Stimulated activated memory B cell treated with anti-CD40 and anti-IgM and Interleukin-4, amounts not matched to agents 10 μg/mL and 1 μg/mL and 100 μg/mL, for 72 hours (primary cell): ENCODE measurements at regions not wholly inside any gene's neighbourhood (a gene's known extent, or its start where the extent isn't known, plus 50 kb on each side); places are given as distances from the start of the nearest gene placed in this dataset.
"Not testable (repeated sequence)": the region's sequence is repeated elsewhere in the genome, so short reads cannot be mapped to it uniquely, and the experiment has no call there.

Experiments used
- ATAC-seq: fragments of 150-1000 bp; cut with Tn5 transposase; 2 replicates; pipeline ENCODE4 v1.10.0; 2021
- H3K27ac Mint-ChIP-seq: one replicate; pipeline ENCODE4 v1.8.0; 2022; ENCODE audit warnings: mild to moderate bottlenecking, mixed read lengths
- H3K27me3 Mint-ChIP-seq: one replicate; pipeline ENCODE4 v1.8.0; 2022; ENCODE audit warnings: mixed read lengths
- H3K36me3 Mint-ChIP-seq: one replicate; pipeline ENCODE4 v1.8.0; 2022; ENCODE audit warnings: mixed read lengths
- H3K4me1 Mint-ChIP-seq: one replicate; pipeline ENCODE4 v1.8.0; 2022; ENCODE audit warnings: mixed read lengths
- H3K4me3 Mint-ChIP-seq: one replicate; pipeline ENCODE4 v1.8.0; 2022; ENCODE audit warnings: mild to moderate bottlenecking, moderate library complexity, mixed read lengths
- H3K9me3 Mint-ChIP-seq: one replicate; pipeline ENCODE4 v1.8.0; 2022; ENCODE audit warnings: mixed read lengths

DNA sequence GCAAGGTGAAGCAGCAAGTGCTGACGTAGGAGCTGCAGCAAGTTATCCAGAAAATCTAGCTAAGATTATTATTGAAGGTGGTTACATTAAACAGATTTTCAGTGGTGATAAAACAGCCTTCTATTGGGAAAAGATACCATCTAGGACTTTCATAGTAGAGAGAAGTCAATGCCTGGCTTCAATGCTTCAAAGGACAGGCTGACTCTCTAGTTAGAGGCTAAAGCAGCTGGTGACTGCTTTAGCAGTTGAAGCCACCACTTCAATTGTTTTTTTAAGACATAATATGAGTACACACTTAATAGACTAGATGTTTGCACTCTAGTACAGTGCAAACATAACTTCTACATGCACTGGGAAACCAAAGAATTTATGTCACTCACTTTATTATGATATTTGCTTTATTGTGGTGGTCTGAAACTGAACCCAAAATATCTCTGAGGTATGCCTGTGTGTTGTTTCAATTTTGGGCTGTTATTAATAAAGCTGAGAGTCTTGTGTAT is 1026.9 kb upstream of the FOXG1 start:
- Mint-ChIP-seq H3K27ac (no peak overlapping the region), H3K4me3 (no peak overlapping the region), H3K36me3 (no peaks in the 10 kb centered on the region), H3K9me3 (peaks cover 3% of the 10 kb centered on the region), H3K27me3 (no peaks in the 10 kb centered on the region), H3K4me1 (no peaks in the 10 kb centered on the region)
- no peak for ATAC-seq

DNA sequence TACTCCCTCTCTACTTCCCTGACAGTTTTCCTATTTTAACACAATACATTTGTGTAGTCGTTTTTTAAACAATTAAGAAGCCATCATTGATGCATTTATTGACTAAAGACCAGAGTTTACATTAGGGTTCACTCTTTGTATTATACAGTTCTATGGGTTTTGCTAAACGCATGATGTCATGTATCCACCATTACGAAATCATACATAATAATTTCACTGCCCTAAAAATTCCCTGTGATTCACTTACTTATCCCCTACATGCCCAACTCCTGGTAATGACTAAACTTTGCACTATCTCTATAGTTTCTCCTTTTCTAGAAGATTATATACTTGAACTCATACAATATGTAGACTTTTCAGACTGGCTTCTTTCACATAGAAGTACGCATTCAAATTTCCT is 1016.5 kb upstream of the FOXG1 start:
- ATAC-seq: no peak
- no peak overlapping the region for H3K27ac Mint-ChIP-seq
- H3K27me3 Mint-ChIP-seq: no peaks in the 10 kb centered on the region
- no peaks in the 10 kb centered on the region for H3K4me1 Mint-ChIP-seq
- H3K4me3 Mint-ChIP-seq: no peak overlapping the region
- no peaks in the 10 kb centered on the region for H3K36me3 Mint-ChIP-seq
- H3K9me3 Mint-ChIP-seq: no peaks in the 10 kb centered on the region

- H3K4me1 Mint-ChIP-seq: not testable (repeated sequence)
Measured at GRCh38 chr14:27757642-27758041, 1008.9 kb upstream of the FOXG1 start.

GRCh38 chr14:27760367-27760766 is 1006.2 kb upstream of the FOXG1 start:
- not testable (repeated sequence) for H3K27ac Mint-ChIP-seq, H3K4me1 Mint-ChIP-seq, H3K36me3 Mint-ChIP-seq, ATAC-seq, H3K4me3 Mint-ChIP-seq, H3K9me3 Mint-ChIP-seq, H3K27me3 Mint-ChIP-seq

More at GRCh38 chr14:27757642-27758041, 1008.9 kb upstream of the FOXG1 start:
- not testable (repeated sequence) for H3K36me3 Mint-ChIP-seq, H3K4me3 Mint-ChIP-seq, H3K9me3 Mint-ChIP-seq, H3K27me3 Mint-ChIP-seq, H3K27ac Mint-ChIP-seq, ATAC-seq

GRCh38 chr14:27799066-27800028 is 967.2 kb upstream of the FOXG1 start:
- H3K4me1 Mint-ChIP-seq, H3K4me3 Mint-ChIP-seq, H3K27ac Mint-ChIP-seq, ATAC-seq, H3K9me3 Mint-ChIP-seq, H3K36me3 Mint-ChIP-seq, H3K27me3 Mint-ChIP-seq: not testable (repeated sequence)

GRCh38 chr14:27817746-27818430 is 948.7 kb upstream of the FOXG1 start:
- not testable (repeated sequence) for ATAC-seq, H3K4me3 Mint-ChIP-seq, H3K4me1 Mint-ChIP-seq, H3K27me3 Mint-ChIP-seq, H3K9me3 Mint-ChIP-seq, H3K27ac Mint-ChIP-seq, H3K36me3 Mint-ChIP-seq

DNA sequence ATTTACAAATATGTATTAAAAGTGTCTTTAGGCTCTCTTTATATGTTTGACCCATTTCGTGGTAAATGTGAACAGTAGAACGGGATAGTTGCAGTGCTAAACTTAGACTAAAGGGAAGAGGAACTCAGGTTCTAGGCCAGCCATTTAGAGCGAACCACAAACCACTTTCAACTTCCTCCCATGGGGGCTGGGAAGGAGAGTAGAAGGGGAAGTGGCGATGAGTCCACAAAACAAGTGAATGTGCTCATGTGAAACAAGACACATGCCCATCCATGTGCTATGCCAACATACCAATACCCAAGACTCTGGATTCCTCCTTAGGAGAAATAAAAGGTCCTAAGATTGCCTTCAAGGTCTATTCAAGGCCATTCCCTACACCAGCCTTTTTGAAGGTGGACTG is 940.4 kb upstream of the FOXG1 start:
- not testable (repeated sequence) for H3K27me3 Mint-ChIP-seq, H3K4me3 Mint-ChIP-seq, H3K36me3 Mint-ChIP-seq, ATAC-seq, H3K9me3 Mint-ChIP-seq, H3K27ac Mint-ChIP-seq, H3K4me1 Mint-ChIP-seq

DNA sequence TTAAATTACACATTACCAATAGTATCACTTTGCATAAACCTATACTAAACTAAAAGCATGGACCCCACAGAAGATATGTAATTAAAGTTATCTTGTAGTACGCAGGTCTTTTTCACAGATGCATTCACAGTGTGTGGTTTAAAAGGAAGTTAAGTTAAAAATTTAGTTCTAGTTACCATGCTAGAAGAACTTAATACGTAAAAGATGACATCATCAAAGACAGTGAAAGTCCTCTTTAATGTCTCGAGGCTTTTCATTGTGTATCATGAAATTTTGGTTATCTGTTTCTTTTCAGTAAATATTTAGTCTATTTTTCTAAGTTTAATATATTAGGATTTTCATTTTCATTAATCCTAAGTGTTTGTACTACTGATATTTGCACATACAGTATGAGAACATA is 934.6 kb upstream of the FOXG1 start:
- H3K4me3 Mint-ChIP-seq, ATAC-seq, H3K9me3 Mint-ChIP-seq, H3K4me1 Mint-ChIP-seq, H3K36me3 Mint-ChIP-seq, H3K27ac Mint-ChIP-seq, H3K27me3 Mint-ChIP-seq: not testable (repeated sequence)

GRCh38 chr14:27833001-27833400 is 933.6 kb upstream of the FOXG1 start:
- ATAC-seq, H3K4me1 Mint-ChIP-seq, H3K36me3 Mint-ChIP-seq, H3K27ac Mint-ChIP-seq, H3K27me3 Mint-ChIP-seq, H3K9me3 Mint-ChIP-seq, H3K4me3 Mint-ChIP-seq: not testable (repeated sequence)

GRCh38 chr14:27836386-27836785 is 930.2 kb upstream of the FOXG1 start:
- Mint-ChIP-seq H3K27ac (no peak overlapping the region), H3K9me3 (no peaks in the 10 kb centered on the region), H3K36me3 (no peaks in the 10 kb centered on the region), H3K4me1 (no peaks in the 10 kb centered on the region), H3K27me3 (no peaks in the 10 kb centered on the region), H3K4me3 (no peak overlapping the region)
- ATAC-seq: no peak

DNA sequence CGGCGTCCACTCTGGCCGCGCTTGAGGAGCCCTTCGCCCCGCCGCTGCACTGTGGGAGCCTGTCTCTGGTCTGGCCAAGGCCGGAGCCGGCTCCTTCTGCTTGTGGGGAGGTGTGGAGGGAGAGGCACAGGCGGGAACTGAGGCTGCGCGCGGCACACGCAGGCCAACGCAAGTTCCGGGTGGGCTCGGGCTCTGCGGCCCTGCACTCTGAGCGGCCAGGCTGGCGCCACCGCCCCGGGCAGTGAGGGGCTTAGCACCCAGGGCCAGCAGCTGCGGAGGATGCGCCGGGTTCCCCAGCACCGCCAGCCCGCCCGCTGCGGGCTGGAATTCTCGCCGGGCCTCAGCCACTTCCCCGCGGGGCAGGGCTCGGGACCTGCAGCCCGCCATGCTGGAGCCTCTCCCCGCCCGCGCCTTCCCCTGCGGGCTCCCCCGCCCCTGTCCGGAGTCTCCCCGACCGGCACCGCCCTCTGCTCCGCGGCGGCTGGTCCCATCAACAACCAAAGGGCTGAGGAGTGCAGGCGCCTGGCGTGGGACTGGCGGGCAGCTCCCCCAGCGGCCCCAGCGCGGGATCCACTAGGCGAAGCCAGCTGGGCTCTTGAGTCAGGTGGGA is 921.2 kb upstream of the FOXG1 start:
- Mint-ChIP-seq H3K36me3 (no peaks in the 10 kb centered on the region), H3K4me1 (no peaks in the 10 kb centered on the region), H3K9me3 (peaks cover 3% of the 10 kb centered on the region), H3K4me3 (no peak overlapping the region), H3K27me3 (no peaks in the 10 kb centered on the region), H3K27ac (no peak overlapping the region)
- peak; percentile 36 for ATAC-seq

DNA sequence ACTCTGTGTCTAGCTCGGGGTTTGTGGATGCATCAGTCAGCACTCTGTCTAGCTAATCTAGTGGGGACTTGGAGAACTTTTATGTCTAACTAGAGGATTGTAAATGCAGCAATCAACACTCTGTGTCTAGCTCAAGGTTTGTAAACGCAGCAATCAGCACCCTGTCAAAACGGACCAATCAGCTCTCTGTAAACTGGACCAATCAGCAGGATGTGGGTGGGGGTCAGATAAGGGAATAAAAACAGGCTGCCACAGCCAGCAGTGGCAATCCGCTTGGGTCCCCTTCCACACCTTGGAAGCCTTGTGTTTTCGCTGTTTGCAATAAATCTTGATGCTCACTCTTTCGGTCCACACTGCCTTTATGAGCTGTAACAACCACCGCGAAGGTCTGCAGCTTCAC is 920.7 kb upstream of the FOXG1 start:
- Mint-ChIP-seq H3K36me3 (no peaks in the 10 kb centered on the region), H3K27me3 (no peaks in the 10 kb centered on the region), H3K9me3 (peaks cover 3% of the 10 kb centered on the region), H3K4me1 (no peaks in the 10 kb centered on the region), H3K4me3 (no peak overlapping the region), H3K27ac (no peak overlapping the region)
- no peak for ATAC-seq

GRCh38 chr14:27847480-27847879 is 919.1 kb upstream of the FOXG1 start:
- not testable (repeated sequence) for ATAC-seq, H3K36me3 Mint-ChIP-seq

DNA sequence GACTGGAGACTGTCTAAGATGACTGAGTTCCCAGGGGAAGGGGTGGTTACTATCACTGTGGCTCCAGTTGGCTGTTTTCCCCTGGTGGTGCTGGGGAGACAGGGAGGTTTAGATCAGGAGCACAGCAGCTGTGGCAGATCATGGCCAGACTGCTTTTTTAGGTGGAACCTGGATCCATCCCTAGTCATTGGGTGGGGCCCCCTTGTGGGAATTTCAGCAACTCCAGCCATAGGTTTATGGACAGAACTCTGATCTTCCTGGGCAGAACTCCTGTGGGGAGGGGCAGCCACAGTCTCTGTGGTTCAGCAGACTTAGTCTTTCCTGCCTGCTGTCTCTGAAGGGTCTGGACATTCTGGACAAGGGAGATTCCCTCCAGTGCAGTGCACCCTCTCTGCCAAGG is 917.4 kb upstream of the FOXG1 start:
- not testable (repeated sequence) for H3K27ac Mint-ChIP-seq, H3K27me3 Mint-ChIP-seq, H3K36me3 Mint-ChIP-seq, H3K4me1 Mint-ChIP-seq, H3K4me3 Mint-ChIP-seq, ATAC-seq
- H3K9me3 Mint-ChIP-seq: peaks cover 12% of the 10 kb centered on the region

More at GRCh38 chr14:27847480-27847879, 919.1 kb upstream of the FOXG1 start:
- not testable (repeated sequence) for H3K4me1 Mint-ChIP-seq, H3K9me3 Mint-ChIP-seq, H3K4me3 Mint-ChIP-seq, H3K27ac Mint-ChIP-seq, H3K27me3 Mint-ChIP-seq

- Mint-ChIP-seq H3K27ac (no peak overlapping the region), H3K4me1 (no peaks in the 10 kb centered on the region), H3K4me3 (no peak overlapping the region), H3K27me3 (no peaks in the 10 kb centered on the region), H3K36me3 (no peaks in the 10 kb centered on the region), H3K9me3 (peaks cover 3% of the 10 kb centered on the region)
- ATAC-seq: no peak
Measured at GRCh38 chr14:27862684-27863083, 903.9 kb upstream of the FOXG1 start.
